Stomach (tissue), 4 donors: ENCODE measurements at regions not wholly inside any gene's neighbourhood (a gene's known extent, or its start where the extent isn't known, plus 50 kb on each side); places are given as distances from the start of the nearest gene placed in this dataset.

Source experiments
- CTCF ChIP-seq, 7 experiments: fragments of 450-650 bp in 4 of 7; fragments of 200-600 bp in 3 of 7; sonication (generic) in 3 of 7; IDR thresholded peaks; one replicate each; pipeline ENCODE4 v1.5.1; 2016 to 2019; ENCODE audit warnings: antibody characterized with exemption in 7 of 7, control low read depth in 2 of 7, mild to moderate bottlenecking in 1 of 7
- EP300 ChIP-seq: sonication (generic); formaldehyde crosslinking; IDR thresholded peaks from one replicate; pipeline ENCODE4 v1.6.1; 2017; ENCODE audit warnings: antibody characterized with exemption
- POLR2A ChIP-seq, 4 donors: fragments of 450-650 bp; IDR thresholded peaks; one replicate each; pipeline ENCODE4 v1.6.1; 2016; ENCODE audit warnings: antibody characterized with exemption in 4 of 4, control low read depth in 2 of 4, mild to moderate bottlenecking in 1 of 4, moderate library complexity in 1 of 4

- no peak for TF ChIP-seq POLR2A (IDR thresholded peaks at IDR 0.05)
- TF ChIP-seq CTCF (IDR thresholded peaks at IDR 0.05): no peak
- TF ChIP-seq EP300: no peak
Measured at GRCh38 chr5:26432386-26432785, 606.0 kb downstream of the CDH9 start.
